ENCODE measurements at regions not wholly inside any gene's neighbourhood (a gene's known extent, or its start where the extent isn't known, plus 50 kb on each side); places are given as distances from the start of the nearest gene placed in this dataset.
"Not testable (repeated sequence)": the region's sequence is repeated elsewhere in the genome, so short reads cannot be mapped to it uniquely, and the experiment has no call there.

DNA sequence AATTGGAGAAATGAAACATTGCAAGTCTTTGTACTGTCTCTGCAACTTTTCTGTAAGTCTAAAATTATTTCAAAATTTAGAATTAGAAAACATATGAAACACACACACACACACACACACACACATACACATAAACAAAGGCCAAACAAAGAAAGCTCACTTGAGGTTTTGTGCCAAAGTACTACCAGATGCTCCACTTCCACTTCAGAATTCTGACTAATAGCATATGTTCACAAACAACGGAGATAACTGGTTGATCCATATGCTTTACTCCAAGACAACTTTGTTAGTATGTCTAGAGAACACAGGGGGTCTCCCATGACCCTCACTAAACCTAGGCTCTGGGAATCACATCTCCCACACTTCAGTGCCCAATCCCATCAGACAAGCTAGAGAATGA is 133.8 kb upstream of the CLEC14A start:
- DNase-seq = no peak

DNA sequence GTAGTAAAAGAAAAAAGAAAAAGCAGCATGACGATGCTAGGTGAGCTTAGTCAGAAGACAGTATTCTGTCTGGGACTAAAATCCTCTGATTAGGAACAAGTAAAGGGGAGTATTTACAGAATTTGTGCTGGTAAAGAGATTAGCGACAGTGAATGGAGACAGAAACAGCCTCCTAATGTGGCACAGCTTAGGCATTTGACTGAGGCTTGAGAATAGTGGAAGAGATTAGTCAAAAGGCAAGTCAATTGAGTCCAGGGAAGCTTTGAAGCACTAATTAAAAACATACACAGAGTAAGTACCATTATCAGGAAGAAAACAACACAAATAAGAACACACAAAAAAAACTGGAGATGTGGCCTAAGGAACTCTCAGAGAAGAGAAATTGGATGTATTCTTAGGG is 131.9 kb upstream of the CLEC14A start:
- no peak for DNase-seq

DNA sequence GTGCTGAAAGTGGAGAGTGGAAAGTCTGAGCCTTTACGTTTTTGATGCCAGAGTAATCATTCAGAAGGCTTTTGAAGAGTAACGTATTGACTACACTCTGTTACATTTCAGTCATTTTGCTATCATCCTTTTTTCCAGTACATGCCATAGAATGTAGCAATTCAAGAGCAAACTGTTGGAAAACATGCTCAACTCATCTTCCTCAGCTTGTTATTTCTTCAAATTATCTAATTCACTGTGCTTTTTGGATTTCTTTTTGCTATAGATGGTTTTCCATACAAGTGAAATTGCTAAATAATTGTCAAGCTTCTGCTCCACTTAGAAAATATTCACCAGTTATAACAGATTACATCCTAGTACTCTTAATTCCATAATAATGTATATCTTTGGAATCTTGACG is 129.9 kb upstream of the CLEC14A start:
- no peak for DNase-seq

DNA sequence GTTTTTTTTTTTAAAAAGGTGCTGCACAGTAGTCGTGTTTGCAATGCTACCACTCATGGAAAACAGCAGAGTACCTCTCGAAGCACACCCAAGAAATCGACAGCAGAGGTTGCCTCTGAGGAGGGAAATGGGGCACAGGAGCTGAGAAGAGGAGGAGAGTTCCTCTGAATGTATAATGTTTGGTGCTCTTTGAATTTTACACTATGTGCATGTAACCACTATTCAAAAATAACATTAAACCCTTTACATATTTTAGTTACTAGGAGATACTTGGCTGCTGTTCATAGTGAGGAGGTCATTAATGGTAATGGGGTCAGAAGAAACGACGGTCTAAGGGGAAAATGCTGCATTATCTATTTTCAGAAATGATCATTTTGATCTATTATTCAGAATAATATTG is 129.4 kb upstream of the CLEC14A start:
- DNase-seq = no peak

DNA sequence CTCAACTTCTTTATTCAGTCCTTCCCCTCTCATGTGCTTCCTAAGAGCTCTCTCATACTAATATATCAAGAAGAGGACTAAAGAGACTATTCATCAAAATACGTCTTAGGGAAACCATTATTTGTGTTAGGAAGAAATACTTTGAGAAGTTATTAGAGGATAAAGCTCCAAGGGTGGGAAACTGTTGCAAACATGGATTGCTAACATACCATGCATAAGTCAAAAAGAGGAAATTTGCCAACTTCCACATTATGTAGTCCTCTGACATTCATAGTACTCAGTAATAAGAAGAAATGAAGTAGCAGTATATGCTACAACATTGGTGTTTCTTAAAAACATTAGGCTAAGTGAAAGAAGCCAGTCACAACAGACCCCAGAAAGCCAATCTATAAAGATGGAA is 128.8 kb upstream of the CLEC14A start:
- no peak for DNase-seq

DNA sequence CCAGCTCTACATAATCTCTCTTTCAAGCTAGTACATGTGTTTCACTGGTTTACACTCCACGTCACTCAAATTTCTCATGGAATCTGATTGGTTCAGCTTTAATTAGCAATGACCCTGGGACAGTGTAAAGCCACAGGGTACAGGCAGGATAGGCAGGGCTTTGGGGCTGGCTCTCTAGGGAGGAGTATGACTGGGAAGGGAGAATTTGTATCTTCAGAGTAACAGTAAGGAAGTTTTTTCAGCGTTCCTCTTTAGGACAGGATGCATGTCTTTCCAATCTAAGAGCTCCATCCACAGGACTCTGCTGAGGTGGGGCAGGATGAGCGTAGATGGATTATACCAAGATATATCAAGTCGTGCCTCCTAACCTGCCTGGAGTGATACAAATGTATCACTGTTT is 112.0 kb upstream of the CLEC14A start:
- no peak for DNase-seq

DNA sequence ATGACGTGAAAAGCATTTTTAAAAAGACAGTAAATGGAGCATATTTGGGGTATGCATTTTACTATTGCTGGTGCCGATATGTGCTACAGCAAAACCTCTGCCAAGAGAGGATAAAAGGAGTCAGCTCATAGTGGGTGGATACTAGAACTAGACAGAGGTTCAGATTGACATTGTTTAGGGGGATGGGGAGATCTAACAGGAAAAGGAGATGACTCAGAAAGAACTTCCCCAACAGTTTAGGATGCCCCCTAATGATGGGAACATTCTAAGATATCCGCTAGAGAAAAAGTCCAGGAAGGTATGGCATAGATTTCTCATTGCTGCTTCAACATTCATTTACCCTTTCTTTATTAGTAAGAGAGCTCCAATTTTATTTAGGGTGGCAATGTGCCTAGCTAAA is 110.5 kb upstream of the CLEC14A start:
- DNase-seq = no peak

DNA sequence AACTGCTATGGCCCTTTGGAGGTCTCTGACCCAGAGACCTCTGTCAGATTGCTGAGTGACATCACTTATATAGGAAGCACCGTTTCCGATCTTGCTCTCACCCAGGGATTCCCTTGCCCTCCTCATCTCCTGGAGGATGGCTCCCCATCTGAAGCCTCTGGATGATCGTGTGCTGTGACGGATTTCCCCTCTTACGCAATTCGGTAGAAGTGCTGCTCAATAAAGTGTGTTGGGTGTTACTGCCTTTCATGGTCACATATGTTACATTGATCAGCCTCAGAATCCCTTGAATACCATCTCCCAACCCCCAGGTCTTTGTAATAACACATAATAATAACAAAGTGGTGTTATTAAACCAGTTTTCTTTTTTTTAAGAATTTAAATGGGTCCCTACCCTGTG is 107.3 kb upstream of the CLEC14A start:
- DNase-seq = no peak

DNA sequence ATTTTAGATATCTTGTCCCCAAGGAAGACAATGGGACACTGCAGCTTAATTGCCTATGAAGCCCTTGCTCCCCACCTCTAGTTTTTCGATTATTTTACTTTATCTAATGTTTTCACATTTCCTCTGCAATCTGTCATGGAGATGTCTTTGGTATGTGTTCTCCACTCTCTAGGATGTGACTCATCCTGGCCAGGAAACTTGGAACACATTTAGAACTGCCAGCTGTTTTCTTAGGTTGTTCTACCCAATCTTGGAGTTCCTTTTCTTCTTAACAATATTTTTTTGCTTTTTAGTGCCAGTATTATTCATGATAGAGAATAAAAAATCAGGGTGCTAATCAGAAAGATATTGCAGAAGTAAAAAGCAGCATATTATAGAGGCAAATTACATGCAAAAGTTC is 101.7 kb upstream of the CLEC14A start:
- DNase-seq = no peak

DNA sequence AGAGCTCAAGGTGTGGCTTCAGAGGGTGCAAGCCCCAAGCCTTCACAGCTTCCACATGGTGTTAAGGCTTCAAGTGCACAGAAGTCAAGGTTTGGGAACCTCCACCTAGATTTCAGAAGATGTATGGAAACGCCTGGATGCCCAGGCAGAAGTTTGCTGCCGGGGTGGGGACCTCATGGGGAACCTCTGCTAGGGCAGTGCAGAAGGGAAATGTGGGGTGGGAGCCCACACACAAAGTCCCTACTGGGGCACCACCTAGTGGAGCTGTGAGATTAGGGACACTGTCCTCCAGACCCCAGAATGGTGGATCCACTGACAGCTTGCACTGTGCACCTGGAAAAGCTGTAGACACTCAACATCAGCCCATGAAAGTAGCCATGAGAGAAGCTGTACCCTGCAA is 99.6 kb upstream of the CLEC14A start:
- DNase-seq = not testable (repeated sequence)

DNA sequence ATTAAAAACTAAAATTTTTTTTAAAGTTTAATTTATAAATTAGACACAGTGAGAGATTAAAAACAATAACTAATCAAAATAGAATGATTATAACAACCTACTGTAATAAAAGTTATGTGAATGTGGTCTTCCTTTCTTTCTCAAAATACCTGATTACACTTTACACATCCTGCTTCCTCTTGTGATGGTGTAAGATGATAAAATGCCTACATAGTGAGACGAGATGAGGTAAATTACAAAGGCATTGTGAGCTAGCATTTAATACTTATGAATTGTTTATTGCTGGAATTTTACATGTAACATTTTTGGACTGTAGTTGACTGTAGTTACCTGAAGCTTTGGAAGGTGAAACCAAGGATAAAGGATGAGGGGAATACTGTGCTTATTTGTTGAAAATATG is 94.2 kb upstream of the CLEC14A start:
- no peak for DNase-seq

DNA sequence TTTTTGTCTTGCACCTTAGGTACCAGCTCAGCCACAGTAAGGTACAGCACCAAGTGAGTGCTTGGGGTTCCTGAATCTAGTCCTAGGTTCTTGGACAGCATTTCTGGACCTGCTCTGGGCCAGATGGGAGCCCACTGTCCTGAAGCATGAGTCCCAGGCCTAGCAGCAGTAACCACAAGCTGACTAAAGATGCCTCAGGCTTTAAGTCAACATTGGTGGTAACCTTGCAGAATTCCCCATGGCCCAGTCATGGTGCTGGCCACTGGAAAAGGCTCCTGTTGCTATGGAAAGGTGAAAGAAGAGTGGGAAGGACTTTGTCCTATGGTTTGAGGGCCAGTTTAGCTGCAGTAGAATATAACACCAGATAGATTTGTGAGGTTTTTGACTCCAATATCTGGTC is 86.9 kb upstream of the CLEC14A start:
- no peak for DNase-seq

DNA sequence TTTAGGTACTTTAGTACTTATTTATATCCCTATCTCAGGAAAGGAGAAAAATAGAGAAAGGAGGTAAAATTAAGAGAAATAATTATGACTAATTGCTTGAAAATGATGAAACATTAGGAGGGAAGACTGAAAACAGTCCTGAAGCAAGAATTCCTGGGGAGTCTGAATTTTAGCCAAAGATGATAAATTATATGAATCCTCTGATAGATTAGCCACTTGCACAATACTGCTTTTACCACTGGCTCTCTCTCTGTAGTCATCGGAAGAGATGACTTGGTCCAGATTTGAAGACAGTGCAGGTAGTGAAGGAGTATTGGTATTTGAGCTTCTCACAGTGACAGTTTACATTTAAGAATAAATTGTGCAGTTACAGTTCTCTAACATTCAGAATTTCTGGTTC is 83.8 kb upstream of the CLEC14A start:
- no peak for DNase-seq

DNA sequence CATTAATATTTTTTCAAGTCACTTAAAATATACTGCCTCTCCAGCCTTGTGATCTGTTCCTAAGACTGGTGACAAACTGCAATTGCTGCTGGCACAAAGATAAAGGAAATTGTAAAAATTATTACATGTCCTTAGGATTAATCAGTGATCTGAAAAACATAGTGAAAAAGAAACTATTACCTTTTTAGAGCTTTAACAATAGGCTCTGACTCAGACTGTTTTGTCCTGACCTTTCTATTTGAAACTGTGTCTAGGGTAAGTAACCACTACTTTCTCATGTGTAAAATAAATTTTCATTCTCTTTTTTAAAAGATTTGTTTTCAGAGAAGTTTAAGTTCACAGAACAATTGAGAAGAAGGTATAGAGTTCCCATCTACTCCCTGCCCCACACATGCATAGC is 80.4 kb upstream of the CLEC14A start:
- no peak for DNase-seq

DNA sequence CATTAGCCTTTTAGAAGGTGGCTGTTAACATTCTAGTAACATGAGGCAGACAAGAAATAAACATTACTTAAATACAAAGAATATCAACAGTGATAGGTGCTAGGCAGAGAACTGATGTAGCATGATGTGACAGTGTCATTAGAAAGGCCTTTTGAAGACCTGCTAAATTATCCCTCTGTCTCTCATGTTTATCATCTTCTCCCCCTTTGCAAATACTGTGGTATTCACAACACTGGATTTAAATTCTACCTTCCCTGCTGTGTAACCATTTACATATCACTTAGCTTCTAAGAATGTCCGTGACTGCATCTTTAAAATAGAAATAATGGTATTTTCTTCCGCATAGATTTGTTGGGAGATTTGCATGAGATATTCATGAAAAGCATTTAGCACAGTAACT is 74.4 kb upstream of the CLEC14A start:
- no peak for DNase-seq

DNA sequence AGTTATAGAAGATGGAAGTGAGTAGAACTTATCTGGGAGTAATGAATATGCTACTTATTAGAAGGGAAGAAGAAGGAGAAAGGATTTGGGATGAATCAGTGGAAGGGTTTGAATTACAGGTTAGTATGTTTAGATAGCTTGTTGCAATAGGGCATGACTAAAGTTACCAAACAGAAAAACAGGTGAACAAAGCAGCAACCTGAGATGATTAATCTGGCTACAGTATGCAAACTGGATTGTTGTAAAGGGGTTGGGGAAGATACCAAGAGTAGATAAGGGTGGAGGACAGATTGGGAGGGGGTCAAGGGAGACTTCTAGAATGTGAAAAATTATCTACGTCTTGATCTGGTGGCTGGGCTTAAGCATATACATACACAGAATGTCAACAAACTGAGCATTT is 73.4 kb upstream of the CLEC14A start:
- no peak for DNase-seq

DNA sequence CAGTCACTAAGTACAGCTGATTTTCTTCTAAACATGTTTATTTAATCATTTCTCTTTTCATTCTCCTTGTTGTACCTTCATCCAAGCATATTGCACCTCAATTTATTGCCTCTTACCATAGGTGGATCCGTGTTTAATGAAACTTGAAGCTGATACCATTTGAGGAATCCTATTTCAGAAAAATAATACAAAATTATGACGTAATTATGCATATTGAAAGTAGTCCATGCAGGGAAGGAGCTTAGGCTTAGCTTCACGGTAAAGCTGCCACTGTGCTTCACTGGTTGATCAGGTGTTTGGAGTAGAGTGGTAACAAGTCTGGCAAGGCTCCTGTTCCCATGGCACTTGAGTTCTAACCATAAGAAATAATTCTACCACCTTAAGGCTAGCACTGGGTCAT is 61.0 kb upstream of the CLEC14A start:
- no peak for DNase-seq

DNA sequence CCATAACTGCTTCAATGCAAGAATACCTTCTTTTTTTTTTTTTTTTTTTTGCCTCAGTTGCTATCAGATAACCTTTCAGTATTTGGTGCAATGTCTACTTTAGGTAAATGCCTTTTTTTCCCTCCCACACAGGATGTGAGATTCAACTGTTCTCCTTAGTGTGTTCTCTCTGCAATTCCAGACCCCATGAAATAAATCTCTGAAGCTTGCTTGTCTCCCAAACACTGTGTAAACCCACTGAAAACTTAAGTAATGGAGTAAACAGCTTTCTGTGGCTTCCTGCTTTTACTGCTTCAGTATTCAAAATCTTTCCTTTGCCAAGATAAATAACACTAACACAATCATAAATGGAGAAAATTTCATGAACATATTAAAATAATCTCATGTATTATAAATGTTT is 55.8 kb upstream of the CLEC14A start:
- DNase-seq = no peak

DNA sequence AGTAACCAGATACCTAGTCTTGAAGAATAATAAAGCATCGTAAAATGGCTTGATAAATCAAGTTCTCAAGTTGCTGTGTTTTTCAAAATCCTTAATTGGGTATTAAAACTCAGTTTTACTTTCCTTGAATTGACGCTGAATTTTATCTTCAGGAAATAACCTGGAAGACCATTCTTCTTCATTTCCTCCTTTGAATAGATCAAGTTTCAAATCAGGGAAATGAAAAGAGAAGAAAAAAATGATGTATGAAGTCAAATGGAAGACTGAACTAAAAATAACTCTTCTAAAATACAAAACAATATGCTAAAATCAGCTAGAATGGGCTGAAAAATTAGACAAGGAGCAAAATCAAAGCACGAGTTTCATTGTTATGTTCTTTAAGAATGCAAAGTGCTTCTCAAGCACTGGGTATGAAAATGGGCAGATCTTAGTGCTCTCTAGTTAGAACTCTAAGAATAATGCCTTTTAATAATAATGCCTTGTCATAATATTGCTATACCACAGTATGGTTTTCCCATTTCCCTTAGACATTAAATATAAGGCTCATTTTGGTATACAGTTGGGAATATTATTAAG is 54.6 kb upstream of the CLEC14A start:
- DNase-seq = no peak

DNA sequence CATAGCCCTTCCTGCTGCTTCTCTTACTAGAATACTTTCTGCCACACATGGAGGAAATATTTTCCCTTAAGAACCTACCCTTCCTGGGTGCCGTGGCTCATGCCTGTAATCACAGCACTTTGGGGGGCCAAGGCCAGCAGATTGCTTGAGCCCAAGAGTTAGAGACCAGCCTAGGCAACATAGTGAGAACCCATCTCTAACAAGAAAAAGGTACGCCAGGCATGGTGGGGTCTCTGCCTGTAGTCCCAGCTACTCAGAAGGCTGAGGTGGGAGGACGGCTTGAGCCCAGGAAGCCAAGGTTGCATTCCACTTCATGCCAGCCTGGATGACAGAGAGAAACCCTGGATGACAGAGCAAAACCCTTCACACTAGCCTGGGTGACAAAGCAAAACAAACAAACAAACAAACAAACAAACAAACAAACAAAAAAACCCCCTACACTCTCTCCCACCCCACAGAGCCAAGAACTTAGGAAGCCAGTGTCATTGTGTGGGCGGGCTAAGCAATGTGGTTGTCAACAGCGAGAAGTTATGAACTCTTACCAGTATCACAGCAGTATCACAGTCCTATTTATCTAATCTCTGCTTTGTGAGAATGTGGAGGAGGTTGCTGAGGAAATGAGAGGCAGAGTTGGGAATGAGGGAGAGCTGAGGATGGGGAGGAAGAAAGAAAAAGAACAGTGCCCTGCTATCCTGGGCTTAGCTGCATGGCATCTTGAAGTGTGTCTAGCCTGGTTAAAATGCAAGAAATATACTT is 53.8 kb upstream of the CLEC14A start:
- DNase-seq = no peak
